ENCODE measurements at regions not wholly inside any gene's neighbourhood (a gene's known extent, or its start where the extent isn't known, plus 50 kb on each side); places are given as distances from the start of the nearest gene placed in this dataset.

- TF ChIP-seq EP300 (IDR thresholded peaks at IDR 0.05) (no peak), CTCF (IDR thresholded peaks at IDR 0.05) (no peak), POLR2A (IDR thresholded peaks at IDR 0.05) (no peak)
Observed at GRCh38 chr6:153960741-153961140, 78.3 kb upstream of the OPRM1 start.
